COLO668 (cell line): ENCODE measurements at regions not wholly inside any gene's neighbourhood (a gene's known extent, or its start where the extent isn't known, plus 50 kb on each side); places are given as distances from the start of the nearest gene placed in this dataset.
"Not testable (repeated sequence)": the region's sequence is repeated elsewhere in the genome, so short reads cannot be mapped to it uniquely, and the experiment has no call there.

Experiments
- DNase-seq: peaks from one replicate; lab custom pipeline; 2025; ENCODE audit not compliant: unreplicated experiment; lab: John Stamatoyannopoulos, UW

GRCh38 chr2:143839456-143839855 is 680.5 kb downstream of the ZEB2 start:
- DNase-seq = no peak

GRCh38 chr2:143837055-143837454 is 682.9 kb downstream of the ZEB2 start:
- not testable (repeated sequence) for DNase-seq

GRCh38 chr2:143835481-143835880 is 684.4 kb downstream of the ZEB2 start:
- DNase-seq = no peak

GRCh38 chr2:143833015-143833660 is 686.8 kb downstream of the ZEB2 start:
- DNase-seq = no peak

GRCh38 chr2:143830476-143830875 is 689.4 kb downstream of the ZEB2 start:
- DNase-seq = no peak

GRCh38 chr2:143828763-143829537 is 691.0 kb downstream of the ZEB2 start:
- DNase-seq = no peak

GRCh38 chr2:143824791-143825190 is 695.1 kb downstream of the ZEB2 start:
- no peak for DNase-seq

- DNase-seq = no peak
Observed at GRCh38 chr2:143823876-143824275, 694.7 kb downstream of the ARHGAP15 start.

GRCh38 chr2:143823296-143823695 is 694.1 kb downstream of the ARHGAP15 start:
- DNase-seq = no peak

- no peak for DNase-seq
Observed at GRCh38 chr2:143822736-143823135, 693.5 kb downstream of the ARHGAP15 start.

GRCh38 chr2:143819764-143820163 is 690.5 kb downstream of the ARHGAP15 start:
- no peak for DNase-seq

GRCh38 chr2:143819190-143819735 is 690.0 kb downstream of the ARHGAP15 start:
- DNase-seq = no peak
